ENCODE measurements at regions not wholly inside any gene's neighbourhood (a gene's known extent, or its start where the extent isn't known, plus 50 kb on each side); places are given as distances from the start of the nearest gene placed in this dataset.

GRCh38 chr10:34008656-34009055 lies 674.2 kb upstream of the NRP1 start:
- ATAC-seq, result no peak
- Histone ChIP-seq H3K36me3 (ENCODE audit: insufficient read depth in 1 of 2, low read depth in 1 of 2) (no peaks in the 10 kb centered on the region), H3K27me3 (ENCODE audit: insufficient read depth in 3 of 3, low read length in 2 of 3) (no peaks in the 10 kb centered on the region), H3K4me3 (no peak overlapping the region), H3K27ac (no peak overlapping the region), H3K4me1 (no peaks in the 10 kb centered on the region), H3K9me3 (no peaks in the 10 kb centered on the region)
- intact Hi-C loops (cut with DNase I), result no loop called here
- DNase-seq, result no peak
- 100% methylated on average over 1 of the region's 1 CpG for WGBS, 3 donors
- TF ChIP-seq CTCF (IDR thresholded peaks at IDR 0.05), result no peak

GRCh38 chr10:34006471-34006870 lies 672.0 kb upstream of the NRP1 start:
- Histone ChIP-seq H3K4me1 (no peaks in the 10 kb centered on the region), H3K27ac (no peak overlapping the region), H3K36me3 (ENCODE audit: insufficient read depth in 1 of 2, low read depth in 1 of 2) (no peaks in the 10 kb centered on the region), H3K4me3 (no peak overlapping the region), H3K27me3 (ENCODE audit: insufficient read depth in 3 of 3, low read length in 2 of 3) (no peaks in the 10 kb centered on the region), H3K9me3 (no peaks in the 10 kb centered on the region)
- intact Hi-C loops (cut with DNase I), result no loop called here
- TF ChIP-seq CTCF (IDR thresholded peaks at IDR 0.05), result no peak
- whole genome bisulfite sequencing, 3 donors, result 72 to 85% (median 82%) methylated on average over 5 of the region's 5 CpGs
- ATAC-seq, result no peak
- DNase-seq, result no peak

- H3K36me3 ChIP-seq (ENCODE audit: insufficient read depth in 1 of 2, low read depth in 1 of 2), result no peaks in the 10 kb centered on the region
- ATAC-seq, result no peak
- WGBS, 3 donors, result 77 to 79% (median 77%) methylated on average over 7 of the region's 7 CpGs
- H3K4me3 ChIP-seq, result no peak overlapping the region
- no peaks in the 10 kb centered on the region for H3K4me1 ChIP-seq
- no peak for DNase-seq
- H3K27ac ChIP-seq, result no peak overlapping the region
- no peak for TF ChIP-seq CTCF (IDR thresholded peaks at IDR 0.05)
- no peaks in the 10 kb centered on the region for H3K9me3 ChIP-seq
- intact Hi-C loops (cut with DNase I), result no loop called here
- H3K27me3 ChIP-seq (ENCODE audit: insufficient read depth in 3 of 3, low read length in 2 of 3), result no peaks in the 10 kb centered on the region
Measured at GRCh38 chr10:34003561-34003960, 669.1 kb upstream of the NRP1 start.

- intact Hi-C loops (cut with DNase I), result no loop called here
- no peaks in the 10 kb centered on the region for H3K4me1 ChIP-seq
- no peaks in the 10 kb centered on the region for H3K27me3 ChIP-seq (ENCODE audit: insufficient read depth in 3 of 3, low read length in 2 of 3)
- ATAC-seq (no peak), DNase-seq (no peak)
- 90 to 93% (median 91%) methylated on average over 3 of the region's 3 CpGs for WGBS, 3 donors
- no peaks in the 10 kb centered on the region for H3K36me3 ChIP-seq (ENCODE audit: insufficient read depth in 1 of 2, low read depth in 1 of 2)
- H3K4me3 ChIP-seq, result no peak overlapping the region
- no peaks in the 10 kb centered on the region for H3K9me3 ChIP-seq
- H3K27ac ChIP-seq, result no peak overlapping the region
- TF ChIP-seq CTCF (IDR thresholded peaks at IDR 0.05), result no peak
Measured at GRCh38 chr10:34002896-34003295, 668.4 kb upstream of the NRP1 start.

- Histone ChIP-seq H3K27ac (no peak overlapping the region), H3K4me3 (no peak overlapping the region), H3K27me3 (ENCODE audit: insufficient read depth in 3 of 3, low read length in 2 of 3) (no peaks in the 10 kb centered on the region), H3K9me3 (no peaks in the 10 kb centered on the region), H3K4me1 (no peaks in the 10 kb centered on the region), H3K36me3 (ENCODE audit: insufficient read depth in 1 of 2, low read depth in 1 of 2) (no peaks in the 10 kb centered on the region)
- intact Hi-C loops (cut with DNase I), result no loop called here
- no peak for TF ChIP-seq CTCF (IDR thresholded peaks at IDR 0.05)
- DNase-seq (no peak), ATAC-seq (no peak)
- 93 to 98% (median 98%) methylated on average over 5 of the region's 5 CpGs for WGBS, 3 donors
Measured at GRCh38 chr10:34001831-34002230, 667.4 kb upstream of the NRP1 start.

All from psoas muscle (tissue), 7 donors.